HepG2 (cell line): ENCODE measurements at regions not wholly inside any gene's neighbourhood (a gene's known extent, or its start where the extent isn't known, plus 50 kb on each side); places are given as distances from the start of the nearest gene placed in this dataset.

Experiments used
- ATAC-seq: fragments of 200-7000 bp; cut with Tn5 transposase; 3 replicates; pipeline ENCODE4 v1.9.1; 2020; ENCODE audit warnings: mild to moderate bottlenecking, moderate library complexity
- BruUV-seq: library from RNA; stranded (reverse); fragments of 400-500 nt; replicated peaks from 2 replicates; lab custom pipeline; 2021; lab: Mats Ljungman, UMichigan
- CTCF ChIA-PET: fragments of 300-600 bp; formaldehyde crosslinking; extraction: SDS; loops from one replicate; lab custom pipeline; 2021; ENCODE audit warnings: low total read pairs, inconsistent platforms, low intra/inter-chr PET ratio; lab: Yijun Ruan, JAX
- POLR2A ChIA-PET: fragments of 350-600 bp; sonication (Branson Sonifier 250); formaldehyde crosslinking; loops from one replicate; lab custom pipeline; 2020; ENCODE audit warnings: antibody characterized with exemption, inconsistent platforms; lab: Yijun Ruan, JAX
- DNase-seq: peaks from one replicate; pipeline ENCODE4 v3.0.0-alpha.2; 2015; ENCODE audit warnings: low spot score
- FAIRE-seq: peaks from 3 replicates; lab custom pipeline; 2011; peaks lifted over from hg19 to GRCh38; lab: Jason Lieb, UNC
- H2AFZ ChIP-seq: one replicate; pipeline ENCODE4 v1.6.1; 2011; ENCODE audit warnings: low read length, inconsistent platforms
- H3K27ac ChIP-seq: fragments of 300-600 bp; 3 replicates; pipeline ENCODE4 v1.8.0; 2011; ENCODE audit warnings: mixed run types, mild to moderate bottlenecking, mixed read lengths, low read length, inconsistent platforms; ENCODE audit not compliant: insufficient read depth; ENCODE audit errors: extremely low read length
- H3K27me3 ChIP-seq, 2 experiments: fragments of 200-600 bp in 1 of 2; 2 replicates in 1 of 2; 3 replicates in 1 of 2; pipeline versions ENCODE4 v1.6.0 to v1.8.0; 2011; ENCODE audit warnings: low read length in 2 of 2, mild to moderate bottlenecking in 2 of 2, moderate library complexity in 2 of 2, inconsistent platforms in 1 of 2; ENCODE audit not compliant: insufficient read depth in 2 of 2, control insufficient read depth in 1 of 2
- H3K36me3 ChIP-seq, 2 experiments: fragments of 200-600 bp in 1 of 2; replicated peaks in 1 of 2; 2 replicates in 1 of 2; 3 replicates in 1 of 2; pipeline versions ENCODE4 v1.5.1 to v1.8.0; 2011; ENCODE audit warnings: low read length in 2 of 2, inconsistent platforms in 1 of 2; ENCODE audit not compliant: insufficient read depth in 2 of 2, control insufficient read depth in 1 of 2
- H3K4me1 ChIP-seq: 2 replicates; pipeline ENCODE4 v1.5.1; 2012; ENCODE audit warnings: low read length, inconsistent platforms; ENCODE audit not compliant: insufficient read depth
- H3K4me2 ChIP-seq: 2 replicates; pipeline ENCODE4 v1.6.0; 2011; ENCODE audit warnings: low read depth, low read length, inconsistent platforms
- H3K4me3 ChIP-seq, 3 experiments: fragments of 200-600 bp in 1 of 3; sonication (generic), shearing (Covaris generic) in 1 of 3; replicated peaks in 1 of 3; 2 replicates each; pipeline ENCODE4 v1.5.1; 2011 to 2016; ENCODE audit warnings: low read length in 3 of 3, inconsistent platforms in 2 of 3, low read depth in 2 of 3, mild to moderate bottlenecking in 2 of 3, control low read depth in 1 of 3, mixed read lengths in 1 of 3; ENCODE audit not compliant: insufficient read depth in 1 of 3
- H3K79me2 ChIP-seq: one replicate; pipeline ENCODE4 v1.6.1; 2011; ENCODE audit warnings: low read length, inconsistent platforms; ENCODE audit not compliant: insufficient read depth
- H3K9ac ChIP-seq: 2 replicates; pipeline ENCODE4 v1.6.0; 2011; ENCODE audit warnings: mild to moderate bottlenecking, low read depth, low read length, inconsistent platforms; ENCODE audit not compliant: insufficient read depth
- H3K9me3 ChIP-seq: 2 replicates; pipeline ENCODE4 v1.5.1; 2012; ENCODE audit warnings: mild to moderate bottlenecking, low read length
- H4K20me1 ChIP-seq: 2 replicates; pipeline ENCODE4 v1.6.0; 2011; ENCODE audit warnings: inconsistent platforms, mild to moderate bottlenecking, low read length, moderate library complexity; ENCODE audit not compliant: insufficient read depth
- GLI4 ChIP-seq: sonication (generic); formaldehyde crosslinking; IDR thresholded peaks from 2 replicates; pipeline ENCODE4 v1.5.1; 2020; ENCODE audit warnings: missing genetic modification reagents, mild to moderate bottlenecking, moderate library complexity, borderline replicate concordance
- HOXA5 ChIP-seq: sonication (generic); formaldehyde crosslinking; IDR thresholded peaks from 2 replicates; pipeline ENCODE4 v1.4.0; 2020; ENCODE audit warnings: missing genetic modification reagents
- IKZF1 ChIP-seq: fragments of 450-650 bp; IDR thresholded peaks from 2 replicates; pipeline ENCODE4 v1.7.1; 2016
- MATR3 ChIP-seq: sonication (generic); formaldehyde crosslinking; IDR thresholded peaks from 2 replicates; pipeline ENCODE4 v1.4.0; 2020; ENCODE audit warnings: missing genetic modification reagents
- MAZ ChIP-seq, 2 experiments: sonication (generic) in 1 of 2; formaldehyde crosslinking in 1 of 2; IDR thresholded peaks; 2 replicates each; pipeline versions ENCODE4 v1.5.0 to v1.6.1; 2012 to 2020; ENCODE audit warnings: low read depth in 2 of 2, mild to moderate bottlenecking in 2 of 2, borderline replicate concordance in 1 of 2, improper control_type of control experiment in 1 of 2, low read length in 1 of 2, missing genetic modification reagents in 1 of 2, moderate library complexity in 1 of 2
- MBNL3 ChIP-seq: fragments of 250-450 bp; sonication (Bioruptor Pico); conservative IDR thresholded peaks from 2 replicates; pipeline ENCODE4 v1.8.0; 2022; ENCODE audit warnings: mild to moderate bottlenecking, inconsistent platforms
- SETDB1 ChIP-seq: sonication (generic); formaldehyde crosslinking; IDR thresholded peaks from 2 replicates; pipeline ENCODE4 v1.5.1; 2020; ENCODE audit warnings: missing genetic modification reagents, mild to moderate bottlenecking, borderline replicate concordance
- SNAPC2 ChIP-seq: sonication (generic); formaldehyde crosslinking; IDR thresholded peaks from 2 replicates; pipeline ENCODE4 v1.8.1; 2022; ENCODE audit warnings: mild to moderate bottlenecking, missing genetic modification reagents
- STAT5B ChIP-seq: sonication (generic); formaldehyde crosslinking; IDR thresholded peaks from 2 replicates; pipeline ENCODE4 v1.4.0; 2020; ENCODE audit warnings: missing genetic modification reagents
- TOPORS ChIP-seq: sonication (generic); formaldehyde crosslinking; IDR thresholded peaks from 2 replicates; pipeline ENCODE4 v1.8.0; 2023; ENCODE audit warnings: mild to moderate bottlenecking, missing genetic modification reagents
- ZFP62 ChIP-seq: sonication (generic); formaldehyde crosslinking; IDR thresholded peaks from 2 replicates; pipeline ENCODE4 v1.4.0; 2020; ENCODE audit warnings: missing genetic modification reagents
- ZMAT3 ChIP-seq: sonication (generic); formaldehyde crosslinking; conservative IDR thresholded peaks from 2 replicates; pipeline ENCODE4 v1.7.0; 2021; ENCODE audit warnings: missing genetic modification reagents
- ZNF160 ChIP-seq: sonication (generic); formaldehyde crosslinking; IDR thresholded peaks from 2 replicates; pipeline ENCODE4 v1.8.0; 2022; ENCODE audit warnings: mild to moderate bottlenecking, inconsistent platforms, missing genetic modification reagents
- ZNF616 ChIP-seq: sonication (generic); formaldehyde crosslinking; IDR thresholded peaks from 2 replicates; pipeline ENCODE4 v1.5.0; 2020; ENCODE audit warnings: low read depth, mild to moderate bottlenecking, missing genetic modification reagents
- ZNF775 ChIP-seq: sonication (generic); formaldehyde crosslinking; IDR thresholded peaks from 2 replicates; pipeline ENCODE4 v1.4.0; 2020; ENCODE audit warnings: missing genetic modification reagents, mild to moderate bottlenecking, moderate library complexity, borderline replicate concordance
- WGBS: methylation state at CpG from one replicate; pipeline ENCODE4 v1.1.6; 2017; ENCODE audit warnings: low lambda C conversion rate; 5-methylcytosine and 5-hydroxymethylcytosine counted together
- in situ Hi-C: cut with HindIII; loops from 2 replicates; pipeline ENCODE4 v1.10.0; 2017; ENCODE audit warnings: low pct_unique_long_range_greater_than_20kb; ENCODE audit not compliant: extremely low pct_ligation_motif_present
- intact Hi-C: fragments of 100-400 bp; cut with micrococcal nuclease; formaldehyde crosslinking; loops from one replicate; pipeline ENCODE4 v1.10.0; 2022; ENCODE audit not compliant: unreplicated experiment
- TF ChIP-seq, protein P1 (sequence below): sonication (generic); formaldehyde crosslinking; IDR thresholded peaks from 2 replicates; pipeline ENCODE4 v1.4.0; 2020; ENCODE audit warnings: missing genetic modification reagents
- TF ChIP-seq, protein P2 (sequence below): sonication (generic); formaldehyde crosslinking; IDR thresholded peaks from 2 replicates; pipeline ENCODE4 v1.5.0; 2020; ENCODE audit warnings: missing genetic modification reagents, mild to moderate bottlenecking, borderline replicate concordance
- TF ChIP-seq, protein P3 (sequence below): sonication (generic); formaldehyde crosslinking; IDR thresholded peaks from 2 replicates; pipeline ENCODE4 v1.4.0; 2020; ENCODE audit warnings: missing genetic modification reagents, borderline replicate concordance
- TF ChIP-seq, protein P4 (sequence below): sonication (generic); formaldehyde crosslinking; IDR thresholded peaks from 2 replicates; pipeline ENCODE4 v1.8.0; 2023; ENCODE audit warnings: mild to moderate bottlenecking, missing genetic modification reagents

DNA sequence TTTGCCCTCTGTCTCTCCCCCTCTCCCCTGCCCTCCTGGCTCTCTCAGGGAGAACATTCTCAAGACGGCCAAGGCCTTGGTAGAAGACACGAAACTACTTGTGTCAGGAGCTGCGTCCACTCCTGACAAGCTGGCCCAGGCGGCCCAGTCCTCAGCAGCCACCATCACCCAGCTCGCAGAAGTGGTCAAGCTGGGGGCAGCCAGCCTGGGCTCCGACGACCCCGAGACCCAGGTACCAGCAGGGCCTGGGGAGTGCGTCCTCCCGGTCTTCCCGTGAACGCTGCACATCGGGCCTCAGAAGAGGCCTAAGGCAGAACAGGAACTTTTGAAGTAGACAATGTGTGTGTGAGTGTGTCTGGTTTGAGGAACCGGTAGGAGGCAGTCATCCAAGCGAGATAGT is 245.4 kb upstream of the TPM1 start:
- WGBS, result 95% methylated on average over 15 of the region's 15 CpGs
- no peaks in the 10 kb centered on the region for H4K20me1 ChIP-seq
- no peaks in the 10 kb centered on the region for H3K9me3 ChIP-seq
- FAIRE-seq, result no peak
- no TSS peak for BruUV-seq
- TF ChIP-seq, protein P1, sequence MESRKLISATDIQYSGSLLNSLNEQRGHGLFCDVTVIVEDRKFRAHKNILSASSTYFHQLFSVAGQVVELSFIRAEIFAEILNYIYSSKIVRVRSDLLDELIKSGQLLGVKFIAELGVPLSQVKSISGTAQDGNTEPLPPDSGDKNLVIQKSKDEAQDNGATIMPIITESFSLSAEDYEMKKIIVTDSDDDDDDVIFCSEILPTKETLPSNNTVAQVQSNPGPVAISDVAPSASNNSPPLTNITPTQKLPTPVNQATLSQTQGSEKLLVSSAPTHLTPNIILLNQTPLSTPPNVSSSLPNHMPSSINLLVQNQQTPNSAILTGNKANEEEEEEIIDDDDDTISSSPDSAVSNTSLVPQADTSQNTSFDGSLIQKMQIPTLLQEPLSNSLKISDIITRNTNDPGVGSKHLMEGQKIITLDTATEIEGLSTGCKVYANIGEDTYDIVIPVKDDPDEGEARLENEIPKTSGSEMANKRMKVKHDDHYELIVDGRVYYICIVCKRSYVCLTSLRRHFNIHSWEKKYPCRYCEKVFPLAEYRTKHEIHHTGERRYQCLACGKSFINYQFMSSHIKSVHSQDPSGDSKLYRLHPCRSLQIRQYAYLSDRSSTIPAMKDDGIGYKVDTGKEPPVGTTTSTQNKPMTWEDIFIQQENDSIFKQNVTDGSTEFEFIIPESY (CRISPR knock-in tag), result no peak
- TF ChIP-seq MBNL3 (CRISPR knock-in tag) (no peak), ZNF616 (no peak), IKZF1 (no peak), STAT5B (no peak), MATR3 (CRISPR knock-in tag) (no peak), MAZ (IDR thresholded peaks at IDR 0.05; ENCODE audit: borderline replicate concordance, low read depth, low read length) (no peak), MAZ (CRISPR knock-in tag; IDR thresholded peaks at IDR 0.05; ENCODE audit: low read depth) (no peak), ZMAT3 (CRISPR knock-in tag) (no peak), ZFP62 (CRISPR knock-in tag) (no peak), SNAPC2 (CRISPR knock-in tag) (no peak), SETDB1 (CRISPR knock-in tag) (no peak), HOXA5 (CRISPR knock-in tag) (no peak), ZNF775 (CRISPR knock-in tag) (no peak), GLI4 (CRISPR knock-in tag) (no peak), ZNF160 (CRISPR knock-in tag) (no peak), TOPORS (CRISPR knock-in tag) (no peak)
- TF ChIP-seq, protein P2, sequence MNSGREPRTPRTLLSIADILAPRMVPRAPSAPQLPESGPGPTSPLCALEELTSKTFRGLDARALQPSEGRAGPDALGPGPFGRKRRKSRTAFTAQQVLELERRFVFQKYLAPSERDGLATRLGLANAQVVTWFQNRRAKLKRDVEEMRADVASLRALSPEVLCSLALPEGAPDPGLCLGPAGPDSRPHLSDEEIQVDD, result no peak
- TF ChIP-seq, protein P3, sequence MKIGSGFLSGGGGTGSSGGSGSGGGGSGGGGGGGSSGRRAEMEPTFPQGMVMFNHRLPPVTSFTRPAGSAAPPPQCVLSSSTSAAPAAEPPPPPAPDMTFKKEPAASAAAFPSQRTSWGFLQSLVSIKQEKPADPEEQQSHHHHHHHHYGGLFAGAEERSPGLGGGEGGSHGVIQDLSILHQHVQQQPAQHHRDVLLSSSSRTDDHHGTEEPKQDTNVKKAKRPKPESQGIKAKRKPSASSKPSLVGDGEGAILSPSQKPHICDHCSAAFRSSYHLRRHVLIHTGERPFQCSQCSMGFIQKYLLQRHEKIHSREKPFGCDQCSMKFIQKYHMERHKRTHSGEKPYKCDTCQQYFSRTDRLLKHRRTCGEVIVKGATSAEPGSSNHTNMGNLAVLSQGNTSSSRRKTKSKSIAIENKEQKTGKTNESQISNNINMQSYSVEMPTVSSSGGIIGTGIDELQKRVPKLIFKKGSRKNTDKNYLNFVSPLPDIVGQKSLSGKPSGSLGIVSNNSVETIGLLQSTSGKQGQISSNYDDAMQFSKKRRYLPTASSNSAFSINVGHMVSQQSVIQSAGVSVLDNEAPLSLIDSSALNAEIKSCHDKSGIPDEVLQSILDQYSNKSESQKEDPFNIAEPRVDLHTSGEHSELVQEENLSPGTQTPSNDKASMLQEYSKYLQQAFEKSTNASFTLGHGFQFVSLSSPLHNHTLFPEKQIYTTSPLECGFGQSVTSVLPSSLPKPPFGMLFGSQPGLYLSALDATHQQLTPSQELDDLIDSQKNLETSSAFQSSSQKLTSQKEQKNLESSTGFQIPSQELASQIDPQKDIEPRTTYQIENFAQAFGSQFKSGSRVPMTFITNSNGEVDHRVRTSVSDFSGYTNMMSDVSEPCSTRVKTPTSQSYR, result no peak
- TF ChIP-seq, protein P4, sequence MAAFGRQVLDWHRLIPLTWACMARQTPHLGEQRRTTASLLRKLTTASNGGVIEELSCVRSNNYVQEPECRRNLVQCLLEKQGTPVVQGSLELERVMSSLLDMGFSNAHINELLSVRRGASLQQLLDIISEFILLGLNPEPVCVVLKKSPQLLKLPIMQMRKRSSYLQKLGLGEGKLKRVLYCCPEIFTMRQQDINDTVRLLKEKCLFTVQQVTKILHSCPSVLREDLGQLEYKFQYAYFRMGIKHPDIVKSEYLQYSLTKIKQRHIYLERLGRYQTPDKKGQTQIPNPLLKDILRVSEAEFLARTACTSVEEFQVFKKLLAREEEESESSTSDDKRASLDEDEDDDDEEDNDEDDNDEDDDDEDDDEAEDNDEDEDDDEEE (CRISPR knock-in tag), result no peak
- TF ChIP-seq, all 625 proteins: peak for 0
- ATAC-seq, result no peak
- no peak overlapping the region for H3K4me3 ChIP-seq
- peaks cover 19% of the 10 kb centered on the region for H3K4me1 ChIP-seq
- no peak overlapping the region for H2AFZ ChIP-seq
- no peak overlapping the region for H3K4me2 ChIP-seq
- DNase-seq, result no peak
- H3K79me2 ChIP-seq, result no peaks in the 10 kb centered on the region
- POLR2A ChIA-PET, result no interaction called here
- CTCF ChIA-PET, result no interaction called here
- H3K27ac ChIP-seq, result no peak overlapping the region
- intact Hi-C loops (no loop called here), in situ Hi-C loops (loop anchor here (25.0 kb wide), 1 partner anchor 615 kb away; no protein-coding TSS in a partner anchor)
- no peak overlapping the region for H3K9ac ChIP-seq
- H3K36me3 ChIP-seq, result no peaks in the 10 kb centered on the region; a peak in 1 of 5 replicates
- H3K27me3 ChIP-seq, result no peaks in the 10 kb centered on the region
